SK-N-SH (cell line): ENCODE measurements at regions not wholly inside any gene's neighbourhood (a gene's known extent, or its start where the extent isn't known, plus 50 kb on each side); places are given as distances from the start of the nearest gene placed in this dataset.

ENCODE experiments used
- CTCF ChIA-PET: fragments of 300-600, 350-600 bp; formaldehyde crosslinking; extraction: SDS; loops from one replicate; lab custom pipeline; 2021; lab: Yijun Ruan, JAX
- POLR2A ChIA-PET: fragments of 350-600 bp; sonication (Branson Sonifier 250); formaldehyde crosslinking; extraction: SDS; loops from one replicate; lab custom pipeline; 2020; ENCODE audit warnings: antibody characterized with exemption, inconsistent platforms; lab: Yijun Ruan, JAX
- DNase-seq: peaks from one replicate; pipeline ENCODE4 v3.0.0; 2012
- H2AFZ ChIP-seq: fragments of 200-600 bp; sonication (generic); 2 replicates; pipeline ENCODE4 v1.8.1; 2016; ENCODE audit warnings: antibody characterized with exemption, mild to moderate bottlenecking, low read depth
- H3F3A ChIP-seq: fragments of 200-600 bp; sonication (generic); replicated peaks from 2 replicates; pipeline ENCODE3; 2016; ENCODE audit warnings: antibody characterized with exemption, mild to moderate bottlenecking; ENCODE audit not compliant: insufficient read depth
- H3K27ac ChIP-seq, 2 experiments: fragments of 200-500 bp in 1 of 2; fragments of 200-600 bp in 1 of 2; sonication (Bioruptor generic) in 1 of 2; sonication (generic), shearing (Covaris generic) in 1 of 2; 2 replicates each; pipeline versions ENCODE4 v1.5.1 to v1.6.1; 2014 to 2016; ENCODE audit warnings: low read depth in 2 of 2, inconsistent platforms in 1 of 2, low read length in 1 of 2, mild to moderate bottlenecking in 1 of 2, mixed read lengths in 1 of 2
- H3K27me3 ChIP-seq: fragments of 200-600 bp; sonication (generic), shearing (Covaris generic); 2 replicates; pipeline ENCODE4 v1.6.1; 2016; ENCODE audit warnings: mixed run types; ENCODE audit not compliant: insufficient read depth
- H3K36me3 ChIP-seq, 2 experiments: fragments of 200-500 bp in 1 of 2; fragments of 200-600 bp in 1 of 2; sonication (Bioruptor generic) in 1 of 2; sonication (generic) in 1 of 2; replicated peaks in 1 of 2; 2 replicates each; pipeline versions ENCODE3 to v1.5.1; 2014 to 2016; ENCODE audit warnings: low read length in 1 of 2, mild to moderate bottlenecking in 1 of 2; ENCODE audit not compliant: insufficient read depth in 2 of 2, control insufficient read depth in 1 of 2
- H3K4me1 ChIP-seq, 2 experiments: fragments of 200-500 bp in 1 of 2; fragments of 200-600 bp in 1 of 2; sonication (Bioruptor generic) in 1 of 2; sonication (generic), shearing (Covaris generic) in 1 of 2; 2 replicates each; pipeline versions ENCODE4 v1.5.1 to v1.6.1; 2014 to 2016; ENCODE audit warnings: low read depth in 1 of 2, low read length in 1 of 2, mixed run types in 1 of 2; ENCODE audit not compliant: insufficient read depth in 2 of 2, control insufficient read depth in 1 of 2
- H3K4me2 ChIP-seq: fragments of 200-600 bp; sonication (generic), shearing (Covaris generic); 2 replicates; pipeline ENCODE4 v1.6.1; 2017; ENCODE audit warnings: mixed run types
- H3K4me3 ChIP-seq, 2 experiments: fragments of 200-500 bp in 1 of 2; fragments of 200-600 bp in 1 of 2; sonication (Bioruptor generic) in 1 of 2; sonication (generic), shearing (Covaris generic) in 1 of 2; 2 replicates each; pipeline versions ENCODE4 v1.5.1 to v1.8.1; 2014 to 2016; ENCODE audit warnings: low read depth in 2 of 2, inconsistent platforms in 1 of 2, low read length in 1 of 2, mild to moderate bottlenecking in 1 of 2, mixed read lengths in 1 of 2, moderate library complexity in 1 of 2
- H3K79me2 ChIP-seq: fragments of 200-600 bp; sonication (generic); 2 replicates; pipeline ENCODE4 v1.8.1; 2017; ENCODE audit warnings: mild to moderate bottlenecking; ENCODE audit not compliant: insufficient read depth
- H3K9ac ChIP-seq: fragments of 200-600 bp; sonication (generic); 2 replicates; pipeline ENCODE4 v1.6.1; 2017; ENCODE audit warnings: mixed run types
- H3K9me2 ChIP-seq: fragments of 200-600 bp; sonication (generic); 2 replicates; pipeline ENCODE4 v1.6.1; 2017; ENCODE audit warnings: mixed run types
- H3K9me3 ChIP-seq: fragments of 200-600 bp; sonication (generic); 2 replicates; pipeline ENCODE4 v1.6.1; 2017; ENCODE audit warnings: mixed run types, mild to moderate bottlenecking, moderate library complexity
- H4K20me1 ChIP-seq: fragments of 200-600 bp; sonication (generic); 2 replicates; pipeline ENCODE4 v1.6.1; 2017; ENCODE audit warnings: mild to moderate bottlenecking, mixed run types; ENCODE audit not compliant: insufficient read depth
- EZH2phosphoT487 ChIP-seq: fragments of 200-600 bp; sonication (generic); IDR thresholded peaks from 2 replicates; pipeline ENCODE4 v1.6.1; 2017; ENCODE audit warnings: low read depth, mixed run types, mild to moderate bottlenecking, antibody characterized with exemption, moderate library complexity, borderline replicate concordance
- FOSL2 ChIP-seq: IDR thresholded peaks from 2 replicates; pipeline ENCODE4 v1.4.0; 2012; ENCODE audit warnings: low read depth, mild to moderate bottlenecking, moderate library complexity, borderline replicate concordance
- FOXM1 ChIP-seq: IDR thresholded peaks from 2 replicates; pipeline ENCODE4 v1.4.0; 2012; ENCODE audit warnings: low read depth, mild to moderate bottlenecking
- IRF3 ChIP-seq: fragments of 150-350 bp; IDR thresholded peaks from 2 replicates; pipeline ENCODE4 v1.6.1; 2016; ENCODE audit warnings: mild to moderate bottlenecking, low read depth, low read length
- RAD21 ChIP-seq: IDR thresholded peaks from 2 replicates; pipeline ENCODE4 v1.6.1; 2012; ENCODE audit warnings: mild to moderate bottlenecking, low read length
- SIN3A ChIP-seq: IDR thresholded peaks from 2 replicates; pipeline ENCODE4 v1.6.1; 2012; ENCODE audit warnings: low read depth, mild to moderate bottlenecking, low read length, moderate library complexity, borderline replicate concordance
- USF1 ChIP-seq: IDR thresholded peaks from 2 replicates; pipeline ENCODE4 v1.4.0; 2012; ENCODE audit warnings: low read depth, borderline replicate concordance
- YY1 ChIP-seq: IDR thresholded peaks from 2 replicates; pipeline ENCODE4 v1.4.0; 2012; ENCODE audit warnings: low read depth, mild to moderate bottlenecking
- ZBTB33 ChIP-seq: IDR thresholded peaks from 2 replicates; pipeline ENCODE4 v1.4.0; 2012; ENCODE audit warnings: low read depth, borderline replicate concordance
- WGBS: methylation state at CpG from one replicate; pipeline ENCODE4 v1.1.6; 2017; ENCODE audit warnings: low lambda C conversion rate; 5-methylcytosine and 5-hydroxymethylcytosine counted together

- Histone ChIP-seq H3K4me3 (no peak overlapping the region), H3K79me2 (no peaks in the 10 kb centered on the region), H3K9ac (no peak overlapping the region), H3K9me3 (no peaks in the 10 kb centered on the region), H2AFZ (no peak overlapping the region), H3K9me2 (no peaks in the 10 kb centered on the region), H3K36me3 (no peaks in the 10 kb centered on the region), H3K27me3 (no peaks in the 10 kb centered on the region), H4K20me1 (no peaks in the 10 kb centered on the region), H3F3A (no peaks in the 10 kb centered on the region), H3K27ac (no peak overlapping the region), H3K4me2 (no peak overlapping the region), H3K4me1 (no peaks in the 10 kb centered on the region)
- ChIA-PET POLR2A (no interaction called here), CTCF (no interaction called here)
- no peak for TF ChIP-seq ZBTB33
- TF ChIP-seq USF1 = no peak
- WGBS = 20% methylated on average over 1 of the region's 1 CpG
- no peak for DNase-seq
Observed at GRCh38 chrX:124993735-124994134, 325.9 kb upstream of the TEX13C start.

- no peaks in the 10 kb centered on the region for H3K27me3 ChIP-seq
- no peaks in the 10 kb centered on the region for H3F3A ChIP-seq
- H3K4me3 ChIP-seq = no peak overlapping the region
- H3K9me2 ChIP-seq = no peaks in the 10 kb centered on the region
- H3K27ac ChIP-seq = no peak overlapping the region
- H3K4me1 ChIP-seq = no peaks in the 10 kb centered on the region
- DNase-seq = no peak
- no peak overlapping the region for H3K4me2 ChIP-seq
- TF ChIP-seq RAD21 (no peak), FOSL2 (no peak), FOXM1 (no peak), IRF3 (no peak), YY1 (no peak), SIN3A (no peak), EZH2phosphoT487 (no peak)
- H3K9ac ChIP-seq = no peak overlapping the region
- CTCF ChIA-PET = no interaction called here
- no peak overlapping the region for H2AFZ ChIP-seq
- H3K9me3 ChIP-seq = no peaks in the 10 kb centered on the region
- no peaks in the 10 kb centered on the region for H4K20me1 ChIP-seq
- no peaks in the 10 kb centered on the region for H3K36me3 ChIP-seq
- 6% methylated on average over 4 of the region's 4 CpGs for WGBS
- POLR2A ChIA-PET = no interaction called here
- no peaks in the 10 kb centered on the region for H3K79me2 ChIP-seq
Observed at GRCh38 chrX:124994404-124994803, 325.3 kb upstream of the TEX13C start.
